H1 (cell line): ENCODE measurements at regions not wholly inside any gene's neighbourhood (a gene's known extent, or its start where the extent isn't known, plus 50 kb on each side); places are given as distances from the start of the nearest gene placed in this dataset.

Source experiments
- CTCF ChIA-PET: fragments of 300-600 bp; sonication (Branson Sonifier 250); formaldehyde crosslinking; loops from one replicate; lab custom pipeline; 2021; ENCODE audit not compliant: partially characterized antibody; lab: Charles Lee
- POLR2A ChIA-PET: fragments of 300-600 bp; sonication (Branson Sonifier 250); formaldehyde crosslinking; loops from one replicate; lab custom pipeline; 2021; ENCODE audit warnings: inconsistent platforms; ENCODE audit not compliant: partially characterized antibody; lab: Charles Lee
- DNase-seq, 2 experiments: peaks; one replicate each; pipeline versions ENCODE4 v3.0.0 to v3.0.0-alpha.2; 2010 to 2022; ENCODE audit warnings: low spot score in 2 of 2, low read depth in 1 of 2, mixed read lengths in 1 of 2
- FAIRE-seq: peaks from 2 replicates; lab custom pipeline; 2011; peaks lifted over from hg19 to GRCh38; lab: Jason Lieb, UNC
- H2AFZ ChIP-seq: 2 replicates; pipeline ENCODE4 v1.8.1; 2012; ENCODE audit warnings: low read length, inconsistent platforms
- H2AK5ac ChIP-seq: 2 replicates; pipeline ENCODE4 v1.6.1; 2013; ENCODE audit warnings: low read depth, low read length
- H2BK120ac ChIP-seq: replicated peaks from 2 replicates; pipeline ENCODE3; 2013; ENCODE audit warnings: low read depth, low read length, inconsistent platforms
- H2BK12ac ChIP-seq: 2 replicates; pipeline ENCODE4 v1.6.1; 2013; ENCODE audit warnings: low read depth, low read length
- H2BK15ac ChIP-seq: 2 replicates; pipeline ENCODE4 v1.6.1; 2013; ENCODE audit warnings: low read length
- H2BK20ac ChIP-seq: 2 replicates; pipeline ENCODE4 v1.6.1; 2013; ENCODE audit warnings: low read length
- H2BK5ac ChIP-seq: 2 replicates; pipeline ENCODE4 v1.6.1; 2013; ENCODE audit warnings: low read depth, low read length
- H3K14ac ChIP-seq: 2 replicates; pipeline ENCODE4 v1.6.1; 2013; ENCODE audit warnings: inconsistent platforms; ENCODE audit not compliant: insufficient read length
- H3K18ac ChIP-seq: 2 replicates; pipeline ENCODE4 v1.6.1; 2013; ENCODE audit warnings: low read length; ENCODE audit errors: extremely low read depth
- H3K23ac ChIP-seq: 2 replicates; pipeline ENCODE4 v1.6.1; 2013; ENCODE audit warnings: inconsistent platforms; ENCODE audit not compliant: insufficient read length
- H3K23me2 ChIP-seq: 2 replicates; pipeline ENCODE4 v1.6.1; 2013; ENCODE audit warnings: low read depth, low read length
- H3K27ac ChIP-seq: 2 replicates; pipeline ENCODE4 v1.6.1; 2011; ENCODE audit warnings: low read depth, low read length, inconsistent platforms
- H3K27me3 ChIP-seq, 4 experiments: replicated peaks in 1 of 4; 1 replicate in 1 of 4; 2 replicates in 3 of 4; pipeline versions ENCODE4 v1.6.1 to v1.8.1; 2011 to 2013; ENCODE audit warnings: low read length in 3 of 4, mild to moderate bottlenecking in 3 of 4, inconsistent platforms in 2 of 4, mixed read lengths in 2 of 4, moderate library complexity in 1 of 4; ENCODE audit not compliant: control insufficient read depth in 3 of 4, insufficient read depth in 3 of 4; ENCODE audit errors: extremely low read depth in 1 of 4
- H3K36me3 ChIP-seq, 4 experiments: 2 replicates each; pipeline versions ENCODE4 v1.6.1 to v1.8.1; 2011 to 2013; ENCODE audit warnings: mild to moderate bottlenecking in 4 of 4, low read length in 3 of 4, moderate library complexity in 2 of 4, control low read depth in 1 of 4, inconsistent platforms in 1 of 4; ENCODE audit not compliant: insufficient read depth in 4 of 4, control insufficient read depth in 2 of 4
- H3K4ac ChIP-seq: replicated peaks from 2 replicates; pipeline ENCODE3; 2013; ENCODE audit warnings: low read length, low read depth, mixed read lengths, inconsistent platforms; ENCODE audit not compliant: insufficient read length
- H3K4me1 ChIP-seq, 4 experiments: replicated peaks in 1 of 4; 1 replicate in 1 of 4; 2 replicates in 3 of 4; pipeline versions ENCODE4 v1.6.1 to v1.8.1; 2011 to 2013; ENCODE audit warnings: low read length in 3 of 4, inconsistent platforms in 2 of 4, mixed read lengths in 1 of 4; ENCODE audit not compliant: insufficient read depth in 4 of 4, control insufficient read depth in 3 of 4
- H3K4me2 ChIP-seq, 2 experiments: 2 replicates each; pipeline versions ENCODE4 v1.6.1 to v1.8.1; 2011 to 2013; ENCODE audit warnings: low read depth in 2 of 2, low read length in 2 of 2, control low read depth in 1 of 2, inconsistent platforms in 1 of 2, mild to moderate bottlenecking in 1 of 2; ENCODE audit not compliant: insufficient read depth in 1 of 2
- H3K4me3 ChIP-seq, 4 experiments: fragments of 200-600, 300-600 bp in 1 of 4; sonication (generic), shearing (Covaris generic), sonication (Bioruptor Twin) in 1 of 4; 2 replicates each; pipeline versions ENCODE4 v1.5.1 to v1.8.1; 2011 to 2016; ENCODE audit warnings: low read length in 4 of 4, low read depth in 3 of 4, control low read depth in 2 of 4, inconsistent platforms in 2 of 4, mild to moderate bottlenecking in 2 of 4, mixed read lengths in 1 of 4, moderate library complexity in 1 of 4; ENCODE audit not compliant: insufficient read depth in 2 of 4; ENCODE audit errors: extremely low read depth in 1 of 4
- H3K56ac ChIP-seq: replicated peaks from 2 replicates; pipeline ENCODE3; 2013; ENCODE audit warnings: low read depth, mild to moderate bottlenecking, mixed read lengths, low read length, inconsistent platforms; ENCODE audit not compliant: insufficient read length
- H3K79me1 ChIP-seq: 2 replicates; pipeline ENCODE4 v1.6.1; 2013; ENCODE audit warnings: low read depth, low read length, control low read depth
- H3K79me2 ChIP-seq, 2 experiments: 2 replicates each; pipeline versions ENCODE4 v1.6.1 to v1.8.1; 2012 to 2013; ENCODE audit warnings: low read length in 2 of 2, mild to moderate bottlenecking in 2 of 2, inconsistent platforms in 1 of 2; ENCODE audit not compliant: insufficient read depth in 2 of 2, control insufficient read depth in 1 of 2
- H3K9ac ChIP-seq, 4 experiments: replicated peaks in 1 of 4; 1 replicate in 1 of 4; 2 replicates in 3 of 4; pipeline versions ENCODE4 v1.6.1 to v1.8.1; 2011 to 2013; ENCODE audit warnings: low read depth in 3 of 4, low read length in 3 of 4, control low read depth in 2 of 4, mild to moderate bottlenecking in 2 of 4, moderate library complexity in 2 of 4, inconsistent platforms in 1 of 4; ENCODE audit errors: extremely low read depth in 1 of 4
- H3K9me3 ChIP-seq, 2 experiments: 2 replicates each; pipeline versions ENCODE4 v1.6.1 to v1.8.1; 2012 to 2013; ENCODE audit warnings: mild to moderate bottlenecking in 2 of 2, moderate library complexity in 2 of 2, control low read depth in 1 of 2, inconsistent platforms in 1 of 2, low read depth in 1 of 2, low read length in 1 of 2, mixed read lengths in 1 of 2; ENCODE audit not compliant: insufficient read depth in 2 of 2
- H4K20me1 ChIP-seq, 2 experiments: replicated peaks in 1 of 2; 2 replicates each; pipeline versions ENCODE3 to v1.8.1; 2011 to 2013; ENCODE audit warnings: inconsistent platforms in 2 of 2, low read length in 2 of 2, mild to moderate bottlenecking in 1 of 2; ENCODE audit not compliant: insufficient read depth in 2 of 2, control insufficient read depth in 1 of 2
- H4K5ac ChIP-seq: 2 replicates; pipeline ENCODE4 v1.6.1; 2013; ENCODE audit warnings: low read length, low read depth, mixed read lengths, inconsistent platforms; ENCODE audit not compliant: insufficient read length
- H4K8ac ChIP-seq: 2 replicates; pipeline ENCODE4 v1.8.0; 2013; ENCODE audit warnings: mild to moderate bottlenecking, moderate library complexity, low read length, inconsistent platforms; ENCODE audit not compliant: insufficient read depth; ENCODE audit errors: extremely low read depth
- H4K91ac ChIP-seq: replicated peaks from 2 replicates; pipeline ENCODE3; 2013; ENCODE audit warnings: low read length, mixed read lengths, inconsistent platforms; ENCODE audit not compliant: insufficient read length
- EGR1 ChIP-seq: IDR thresholded peaks from 2 replicates; pipeline ENCODE4 v1.6.1; 2011; ENCODE audit warnings: low read depth, low read length, borderline replicate concordance
- EP300 ChIP-seq, 2 experiments: IDR thresholded peaks; 1 replicate in 1 of 2; 2 replicates in 1 of 2; pipeline ENCODE4 v1.6.1; 2011 to 2012; ENCODE audit warnings: low read depth in 2 of 2, low read length in 2 of 2, mild to moderate bottlenecking in 2 of 2, borderline replicate concordance in 1 of 2, inconsistent platforms in 1 of 2, moderate library complexity in 1 of 2
- FOSL1 ChIP-seq: IDR thresholded peaks from 2 replicates; pipeline ENCODE4 v1.6.1; 2011; ENCODE audit warnings: mild to moderate bottlenecking, low read depth, low read length, moderate library complexity; ENCODE audit not compliant: insufficient read depth
- JUN ChIP-seq: IDR thresholded peaks from 2 replicates; pipeline ENCODE4 v1.6.1; 2011; ENCODE audit warnings: low read depth, mild to moderate bottlenecking, improper control_type of control experiment, low read length
- KDM4A ChIP-seq: IDR thresholded peaks from one replicate; pipeline ENCODE4 v1.7.1; 2012; ENCODE audit warnings: low read depth, mild to moderate bottlenecking, moderate library complexity, low read length, inconsistent platforms; ENCODE audit not compliant: severe bottlenecking
- KDM5A ChIP-seq: fragments of 200-600 bp; IDR thresholded peaks from 2 replicates; pipeline ENCODE4 v1.7.1; 2012; ENCODE audit warnings: mild to moderate bottlenecking, low read length, inconsistent platforms, mixed read lengths
- NANOG ChIP-seq: IDR thresholded peaks from 2 replicates; pipeline ENCODE4 v1.6.1; 2011; ENCODE audit warnings: low read length, low read depth, mild to moderate bottlenecking, inconsistent platforms; ENCODE audit not compliant: insufficient read depth, poor library complexity, severe bottlenecking
- SAP30 ChIP-seq: fragments of 300-600 bp; sonication (generic); IDR thresholded peaks from 2 replicates; pipeline ENCODE4 v1.7.1; 2012; ENCODE audit warnings: low read length, moderate library complexity, mild to moderate bottlenecking, inconsistent platforms; ENCODE audit not compliant: insufficient read depth, insufficient replicate concordance
- YY1 ChIP-seq: IDR thresholded peaks from 2 replicates; pipeline ENCODE4 v1.6.1; 2011; ENCODE audit warnings: low read depth, mild to moderate bottlenecking, low read length
- WGBS, 2 experiments: shearing (Covaris generic) in 1 of 2; methylation state at CpG; one replicate each; pipeline versions ENCODE4 v1.1.6 to v1.1.7; 2013 to 2015; ENCODE audit warnings: low lambda C conversion rate in 2 of 2, mixed read lengths in 2 of 2, inconsistent platforms in 1 of 2, low coverage in 1 of 2, missing lambda C conversion rate in 1 of 2; ENCODE audit not compliant: insufficient replicate concordance in 2 of 2, insufficient coverage in 1 of 2, insufficient read length in 1 of 2; ENCODE audit errors: extremely low coverage in 1 of 2, missing lambda C conversion rate in 1 of 2; 5-methylcytosine and 5-hydroxymethylcytosine counted together

DNA sequence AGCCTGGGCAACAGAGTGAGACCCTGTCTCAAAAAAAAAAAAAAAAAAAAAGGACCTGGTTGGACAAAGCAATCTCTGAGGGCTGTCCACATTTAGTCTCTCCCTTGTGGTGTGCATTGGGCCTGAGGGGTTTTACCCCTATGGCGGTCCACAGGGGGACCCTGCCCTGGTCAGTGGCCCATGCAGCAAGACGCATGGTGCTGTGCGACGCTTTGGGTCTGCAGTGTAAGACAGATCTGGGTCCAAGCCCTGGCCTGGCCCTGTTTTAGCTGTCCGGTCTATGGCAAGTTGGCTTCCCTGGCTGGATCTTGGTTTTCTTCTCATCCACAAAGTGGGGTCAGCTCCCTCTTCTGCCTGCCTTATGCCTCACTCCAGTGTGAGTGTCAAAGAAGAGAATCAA, 123.2 kb upstream of the NLRP1 start:
- CTCF ChIA-PET = interaction anchor here (0.7 to 4.4 kb wide), 18 partner anchors 12 to 719 kb away, joined by 3 to 42 read pairs (median 7); no protein-coding TSS in a partner anchor

More for the DNA sequence above, 123.2 kb upstream of the NLRP1 start:
- H3K9ac ChIP-seq = no peak overlapping the region
- H2BK15ac ChIP-seq = no peak overlapping the region
- no peak overlapping the region for H2BK120ac ChIP-seq
- TF ChIP-seq JUN = no peak
- no peak for TF ChIP-seq KDM5A
- no peak for TF ChIP-seq EGR1
- no peak for TF ChIP-seq SAP30
- TF ChIP-seq KDM4A = no peak
- no peak for TF ChIP-seq YY1
- TF ChIP-seq FOSL1 = no peak
- TF ChIP-seq NANOG = no peak
- no peak for TF ChIP-seq EP300 (IDR thresholded peaks at IDR 0.05; ENCODE audit: borderline replicate concordance in 1 of 2, low read depth in 2 of 2, low read length in 2 of 2)
- H3K18ac ChIP-seq = no peak overlapping the region
- no peaks in the 10 kb centered on the region for H3K27me3 ChIP-seq
- no peak overlapping the region for H3K23ac ChIP-seq
- H2BK20ac ChIP-seq = no peak overlapping the region
- DNase-seq = no peak
- no peaks in the 10 kb centered on the region for H3K23me2 ChIP-seq
- H4K5ac ChIP-seq = no peak overlapping the region
- H3K56ac ChIP-seq = no peak overlapping the region
- H3K4ac ChIP-seq = no peak overlapping the region
- WGBS, 2 experiments = 85% methylated on average over 5 of the region's 5 CpGs; no CpG with 5 or more reads in 1 of the 2 experiments
- FAIRE-seq = no peak
- H2BK5ac ChIP-seq = no peak overlapping the region
- POLR2A ChIA-PET = interaction anchor here (1.7 kb wide), 1 partner anchor 13 kb away, joined by 5 read pairs; no protein-coding TSS in a partner anchor
- H3K4me2 ChIP-seq = no peak overlapping the region
- no peak overlapping the region for H3K14ac ChIP-seq
- no peak overlapping the region for H3K27ac ChIP-seq
- H3K4me1 ChIP-seq = peaks cover 4 to 19% (median 11%) of the 10 kb centered on the region in 4 experiments; a peak in 5 of 7 replicates
- no peaks in the 10 kb centered on the region for H3K79me2 ChIP-seq
- H2AFZ ChIP-seq = no peak overlapping the region
- no peak overlapping the region for H4K91ac ChIP-seq
- no peaks in the 10 kb centered on the region for H4K20me1 ChIP-seq
- H2BK12ac ChIP-seq = no peak overlapping the region
- H3K79me1 ChIP-seq = no peaks in the 10 kb centered on the region; the same call in 1 of the 2 replicates
- no peaks in the 10 kb centered on the region for H3K36me3 ChIP-seq
- peaks cover 0 to 6% of the 10 kb centered on the region in 2 experiments; a peak in 1 of 4 replicates for H3K9me3 ChIP-seq
- no peak overlapping the region; the same call in 1 of the 2 replicates for H2AK5ac ChIP-seq
- H3K4me3 ChIP-seq = no peak overlapping the region
- H4K8ac ChIP-seq = no peak overlapping the region
